Loucy (cell line): ENCODE measurements at regions not wholly inside any gene's neighbourhood (a gene's known extent, or its start where the extent isn't known, plus 50 kb on each side); places are given as distances from the start of the nearest gene placed in this dataset.

Experiments used
- CTCF ChIP-seq: fragments of 200-600 bp; sonication (generic); conservative IDR thresholded peaks from 2 replicates; pipeline ENCODE4 v1.5.1; 2014; ENCODE audit warnings: mild to moderate bottlenecking, antibody characterized with exemption, low read length
- EZH2phosphoT487 ChIP-seq: fragments of 200-600 bp; IDR thresholded peaks from 2 replicates; pipeline ENCODE4 v1.6.1; 2018; ENCODE audit warnings: antibody characterized with exemption, mild to moderate bottlenecking, moderate library complexity, borderline replicate concordance

- TF ChIP-seq EZH2phosphoT487, result no peak
- no peak for TF ChIP-seq CTCF
Observed at GRCh38 chr18:70762812-70763211, 474.0 kb downstream of the SOCS6 start.
